HCT116 (cell line): ENCODE measurements at regions not wholly inside any gene's neighbourhood (a gene's known extent, or its start where the extent isn't known, plus 50 kb on each side); places are given as distances from the start of the nearest gene placed in this dataset.

Experiments
- EGR1 ChIP-seq: IDR thresholded peaks from 2 replicates; pipeline ENCODE4 v1.6.1; 2012; ENCODE audit warnings: low read depth
- POLR2A ChIP-seq: IDR thresholded peaks from 2 replicates; pipeline ENCODE4 v1.7.0; 2011; ENCODE audit warnings: borderline replicate concordance; ENCODE audit not compliant: insufficient read depth, insufficient read length; ENCODE audit errors: extremely low read depth
- TF ChIP-seq, protein P1 (sequence below), 3 experiments: fragments of 200-600 bp in 1 of 3; sonication (generic) in 1 of 3; IDR thresholded peaks in 2 of 3; conservative IDR thresholded peaks in 1 of 3; 2 replicates each; pipeline ENCODE4 v1.5.1; 2012 to 2017; ENCODE audit warnings: low read depth in 2 of 3, low read length in 2 of 3, antibody characterized with exemption in 1 of 3, borderline replicate concordance in 1 of 3, control low read depth in 1 of 3, mild to moderate bottlenecking in 1 of 3, mixed read lengths in 1 of 3, mixed run types in 1 of 3, moderate library complexity in 1 of 3; ENCODE audit not compliant: insufficient read depth in 1 of 3

DNA sequence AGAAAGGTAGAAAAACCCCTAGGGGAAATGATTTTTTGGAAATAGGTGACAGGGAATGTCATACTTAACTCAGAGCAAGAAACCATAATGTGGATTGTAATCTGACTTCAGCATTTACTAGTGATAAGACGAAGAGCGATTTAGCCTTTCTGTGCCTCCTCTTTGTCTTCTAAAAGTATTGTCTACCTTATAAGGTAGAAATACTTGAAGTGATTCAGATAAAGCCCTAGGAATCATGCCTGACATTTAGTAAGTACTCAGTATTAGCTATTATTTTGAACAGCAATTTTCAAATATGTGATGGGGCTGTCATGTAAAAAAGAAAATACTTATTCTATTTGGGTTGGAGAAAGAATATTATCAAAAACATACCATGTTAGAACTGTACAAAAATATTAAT lies 525.9 kb upstream of the EYS start:
- TF ChIP-seq POLR2A, result no peak
- TF ChIP-seq, protein P1, sequence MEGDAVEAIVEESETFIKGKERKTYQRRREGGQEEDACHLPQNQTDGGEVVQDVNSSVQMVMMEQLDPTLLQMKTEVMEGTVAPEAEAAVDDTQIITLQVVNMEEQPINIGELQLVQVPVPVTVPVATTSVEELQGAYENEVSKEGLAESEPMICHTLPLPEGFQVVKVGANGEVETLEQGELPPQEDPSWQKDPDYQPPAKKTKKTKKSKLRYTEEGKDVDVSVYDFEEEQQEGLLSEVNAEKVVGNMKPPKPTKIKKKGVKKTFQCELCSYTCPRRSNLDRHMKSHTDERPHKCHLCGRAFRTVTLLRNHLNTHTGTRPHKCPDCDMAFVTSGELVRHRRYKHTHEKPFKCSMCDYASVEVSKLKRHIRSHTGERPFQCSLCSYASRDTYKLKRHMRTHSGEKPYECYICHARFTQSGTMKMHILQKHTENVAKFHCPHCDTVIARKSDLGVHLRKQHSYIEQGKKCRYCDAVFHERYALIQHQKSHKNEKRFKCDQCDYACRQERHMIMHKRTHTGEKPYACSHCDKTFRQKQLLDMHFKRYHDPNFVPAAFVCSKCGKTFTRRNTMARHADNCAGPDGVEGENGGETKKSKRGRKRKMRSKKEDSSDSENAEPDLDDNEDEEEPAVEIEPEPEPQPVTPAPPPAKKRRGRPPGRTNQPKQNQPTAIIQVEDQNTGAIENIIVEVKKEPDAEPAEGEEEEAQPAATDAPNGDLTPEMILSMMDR (IDR thresholded peaks at IDR 0.05 in 2 of 3, conservative IDR thresholded peaks at IDR 0.05 in 1 of 3; ENCODE audit: borderline replicate concordance in 1 of 3, insufficient read depth in 1 of 3, low read depth in 2 of 3, low read length in 2 of 3), result no peak
- TF ChIP-seq EGR1, result no peak
